ENCODE measurements at regions not wholly inside any gene's neighbourhood (a gene's known extent, or its start where the extent isn't known, plus 50 kb on each side); places are given as distances from the start of the nearest gene placed in this dataset.

GRCh38 chr2:239710953-239711861, 310.4 kb upstream of the HDAC4 start:
- H3K27ac ChIP-seq, result no peak overlapping the region
- TF ChIP-seq ZFX (IDR thresholded peaks at IDR 0.05; ENCODE audit: borderline replicate concordance) (no peak), CTCF (IDR thresholded peaks at IDR 0.05) (no peak)

GRCh38 chr2:239706367-239706766, 305.5 kb upstream of the HDAC4 start:
- no peak overlapping the region for H3K27ac ChIP-seq
- TF ChIP-seq CTCF (IDR thresholded peaks at IDR 0.05), result no peak
- TF ChIP-seq ZFX (IDR thresholded peaks at IDR 0.05; ENCODE audit: borderline replicate concordance), result no peak

GRCh38 chr2:239704737-239705136, 303.9 kb upstream of the HDAC4 start:
- no peak for TF ChIP-seq CTCF (IDR thresholded peaks at IDR 0.05)
- no peak for TF ChIP-seq ZFX (IDR thresholded peaks at IDR 0.05; ENCODE audit: borderline replicate concordance)
- H3K27ac ChIP-seq, result no peak overlapping the region

GRCh38 chr2:239703834-239704233, 303.0 kb upstream of the HDAC4 start:
- H3K27ac ChIP-seq, result no peak overlapping the region
- TF ChIP-seq CTCF (IDR thresholded peaks at IDR 0.05) (no peak), ZFX (IDR thresholded peaks at IDR 0.05; ENCODE audit: borderline replicate concordance) (no peak)

- H3K27ac ChIP-seq, result no peak overlapping the region
- TF ChIP-seq ZFX (IDR thresholded peaks at IDR 0.05; ENCODE audit: borderline replicate concordance) (no peak), CTCF (IDR thresholded peaks at IDR 0.05) (no peak)
Observed at GRCh38 chr2:239700686-239701345, 300.0 kb upstream of the HDAC4 start.

GRCh38 chr2:239697399-239698164, 296.8 kb upstream of the HDAC4 start:
- H3K27ac ChIP-seq, result no peak overlapping the region
- no peak for TF ChIP-seq CTCF (IDR thresholded peaks at IDR 0.05)
- TF ChIP-seq ZFX (IDR thresholded peaks at IDR 0.05; ENCODE audit: borderline replicate concordance), result no peak

Measured in 22Rv1 (cell line).